Right lobe of liver (tissue), 6 donors: ENCODE measurements at regions not wholly inside any gene's neighbourhood (a gene's known extent, or its start where the extent isn't known, plus 50 kb on each side); places are given as distances from the start of the nearest gene placed in this dataset.
A peak's percentile ranks its signal among the peaks of the same experiment; 100 is the strongest.

Experiments
- ATAC-seq, 4 donors: fragments of 200-7000 bp; cut with Tn5 transposase; one replicate each; pipeline ENCODE4 v1.9.1; 2020; ENCODE audit warnings: mild to moderate bottlenecking in 4 of 4, moderate library complexity in 4 of 4
- DNase-seq, 3 donors: peaks; one replicate each; pipeline ENCODE4 v3.0.0-alpha.2; 2020
- H3K27ac ChIP-seq, 3 donors: fragments of 200-600 bp; one replicate each; pipeline ENCODE4 v1.8.0; 2022
- H3K27me3 ChIP-seq, 2 donors: fragments of 200-600 bp; one replicate each; pipeline ENCODE4 v1.8.0; 2022
- H3K36me3 ChIP-seq, 4 donors: fragments of 200-600 bp; sonication (generic) in 1 of 4; one replicate each; pipeline versions ENCODE4 v1.5.1 to v1.8.0; 2017 to 2022; ENCODE audit warnings: control low read depth in 1 of 4
- H3K4me1 ChIP-seq, 4 donors: fragments of 200-600 bp; sonication (generic) in 1 of 4; one replicate each; pipeline versions ENCODE4 v1.5.1 to v1.8.0; 2017 to 2022; ENCODE audit warnings: control low read depth in 1 of 4
- H3K4me3 ChIP-seq, 3 donors: fragments of 200-600 bp; one replicate each; pipeline ENCODE4 v1.8.0; 2022
- H3K9me3 ChIP-seq, 4 donors: fragments of 200-600 bp; sonication (generic) in 1 of 4; one replicate each; pipeline versions ENCODE4 v1.5.1 to v1.8.0; 2017 to 2022; ENCODE audit warnings: control low read depth in 1 of 4
- POLR2A ChIP-seq: fragments of 450-650 bp; IDR thresholded peaks from one replicate; pipeline ENCODE4 v1.6.1; 2017; ENCODE audit warnings: antibody characterized with exemption, mild to moderate bottlenecking
- WGBS: methylation state at CpG from one replicate; pipeline ENCODE4 v1.1.6; 2018; ENCODE audit warnings: low coverage, low lambda C conversion rate; ENCODE audit not compliant: insufficient coverage; ENCODE audit errors: missing lambda C conversion rate; 5-methylcytosine and 5-hydroxymethylcytosine counted together
- intact Hi-C, 2 donors: fragments of 100-400 bp; cut with DNase I; formaldehyde crosslinking; loops; one replicate each; pipeline versions ENCODE4 v1.11.2 to v1.14.1; 2022
- TF ChIP-seq, protein P1 (sequence below), 4 donors: fragments of 200-600 bp in 3 of 4; fragments of 450-650 bp in 1 of 4; IDR thresholded peaks; one replicate each; pipeline versions ENCODE4 v1.5.1 to v1.8.0; 2016 to 2022; ENCODE audit warnings: antibody characterized with exemption in 4 of 4, mild to moderate bottlenecking in 2 of 4
- donor health status: DM: no; HTN: yes; CAD: no.
- donor health status: DM: no; HTN: no; CAD: no.
- donor health status: DM: no; HTN: no; CAD: no.
- donor health status: DM: no; HTN: yes; CAD: no.
- donor health status: DM: no; HTN: yes; CAD: no.

DNA sequence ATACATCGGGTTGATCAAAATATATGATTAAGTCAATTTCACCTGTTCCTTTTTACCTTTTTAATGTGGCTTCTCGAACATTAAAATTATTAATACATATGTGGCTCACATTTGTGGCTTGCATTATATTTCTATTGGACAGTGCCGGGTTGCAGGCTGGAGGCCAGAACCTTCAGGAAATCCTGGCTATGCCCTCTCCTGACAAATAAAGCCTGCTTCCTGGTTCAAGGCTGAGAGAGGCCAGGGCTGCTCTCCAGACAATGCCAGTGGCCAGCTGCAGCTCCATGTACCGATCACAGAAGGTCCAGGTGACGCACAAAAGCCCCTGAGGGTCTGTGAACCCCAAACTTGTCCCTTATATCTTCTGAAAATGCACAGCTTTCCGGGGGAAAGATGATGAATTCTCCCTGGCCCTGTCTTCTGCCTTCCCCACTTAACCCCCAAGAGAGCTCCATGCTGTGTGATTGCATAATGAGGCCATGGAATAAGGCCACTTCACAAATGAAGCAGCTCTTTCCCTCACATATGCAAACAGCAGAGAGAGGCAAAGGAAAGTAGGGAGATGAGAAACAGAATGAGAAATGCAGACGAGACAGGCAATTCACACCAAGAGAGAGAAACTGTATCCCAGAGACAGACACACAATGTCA is 241.2 kb downstream of the BCOR start:
- H3K36me3 ChIP-seq, result no peaks in the 10 kb centered on the region
- DNase-seq (peak in 1 of 3 donors; percentile 46), ATAC-seq (peak; percentile 52 to 79 (median 68))
- TF ChIP-seq POLR2A, result no peak
- TF ChIP-seq, protein P1, sequence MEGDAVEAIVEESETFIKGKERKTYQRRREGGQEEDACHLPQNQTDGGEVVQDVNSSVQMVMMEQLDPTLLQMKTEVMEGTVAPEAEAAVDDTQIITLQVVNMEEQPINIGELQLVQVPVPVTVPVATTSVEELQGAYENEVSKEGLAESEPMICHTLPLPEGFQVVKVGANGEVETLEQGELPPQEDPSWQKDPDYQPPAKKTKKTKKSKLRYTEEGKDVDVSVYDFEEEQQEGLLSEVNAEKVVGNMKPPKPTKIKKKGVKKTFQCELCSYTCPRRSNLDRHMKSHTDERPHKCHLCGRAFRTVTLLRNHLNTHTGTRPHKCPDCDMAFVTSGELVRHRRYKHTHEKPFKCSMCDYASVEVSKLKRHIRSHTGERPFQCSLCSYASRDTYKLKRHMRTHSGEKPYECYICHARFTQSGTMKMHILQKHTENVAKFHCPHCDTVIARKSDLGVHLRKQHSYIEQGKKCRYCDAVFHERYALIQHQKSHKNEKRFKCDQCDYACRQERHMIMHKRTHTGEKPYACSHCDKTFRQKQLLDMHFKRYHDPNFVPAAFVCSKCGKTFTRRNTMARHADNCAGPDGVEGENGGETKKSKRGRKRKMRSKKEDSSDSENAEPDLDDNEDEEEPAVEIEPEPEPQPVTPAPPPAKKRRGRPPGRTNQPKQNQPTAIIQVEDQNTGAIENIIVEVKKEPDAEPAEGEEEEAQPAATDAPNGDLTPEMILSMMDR (IDR thresholded peaks at IDR 0.05), result no peak
- H3K4me3 ChIP-seq, result no peak overlapping the region
- no peak overlapping the region for H3K27ac ChIP-seq
- H3K4me1 ChIP-seq, result no peaks in the 10 kb centered on the region
- 45% methylated on average over 7 of the region's 7 CpGs for WGBS
- intact Hi-C loops, result no loop called here
- no peaks in the 10 kb centered on the region for H3K9me3 ChIP-seq
- no peaks in the 10 kb centered on the region for H3K27me3 ChIP-seq

DNA sequence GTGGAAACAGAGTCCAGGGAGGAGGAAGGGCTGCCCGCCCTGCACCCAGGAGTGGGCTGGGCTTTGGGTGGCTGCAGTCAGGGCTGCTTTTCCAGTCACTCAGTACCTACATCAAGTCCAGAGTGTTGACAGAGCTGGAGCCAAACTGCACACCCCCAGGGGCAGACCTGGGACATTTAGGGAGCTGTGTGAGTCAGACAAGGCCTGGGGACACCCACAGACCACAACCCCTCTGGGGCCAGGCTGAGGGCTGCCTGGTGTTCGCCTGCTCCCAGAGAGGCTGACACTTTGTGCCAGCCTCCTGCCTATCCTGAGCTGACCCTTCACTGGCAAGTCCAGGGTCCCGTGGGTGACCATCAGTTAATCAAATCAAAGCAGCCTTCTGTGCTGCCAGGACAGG is 240.0 kb downstream of the BCOR start:
- no peak for TF ChIP-seq POLR2A
- TF ChIP-seq, protein P1 (IDR thresholded peaks at IDR 0.05), result no peak
- Histone ChIP-seq H3K27me3 (no peaks in the 10 kb centered on the region), H3K27ac (no peak overlapping the region), H3K4me1 (no peaks in the 10 kb centered on the region), H3K4me3 (no peak overlapping the region), H3K36me3 (no peaks in the 10 kb centered on the region), H3K9me3 (no peaks in the 10 kb centered on the region)
- WGBS, result 100% methylated on average over 1 of the region's 3 CpGs
- no peak for ATAC-seq
- DNase-seq, result no peak
- intact Hi-C loops, result no loop called here

DNA sequence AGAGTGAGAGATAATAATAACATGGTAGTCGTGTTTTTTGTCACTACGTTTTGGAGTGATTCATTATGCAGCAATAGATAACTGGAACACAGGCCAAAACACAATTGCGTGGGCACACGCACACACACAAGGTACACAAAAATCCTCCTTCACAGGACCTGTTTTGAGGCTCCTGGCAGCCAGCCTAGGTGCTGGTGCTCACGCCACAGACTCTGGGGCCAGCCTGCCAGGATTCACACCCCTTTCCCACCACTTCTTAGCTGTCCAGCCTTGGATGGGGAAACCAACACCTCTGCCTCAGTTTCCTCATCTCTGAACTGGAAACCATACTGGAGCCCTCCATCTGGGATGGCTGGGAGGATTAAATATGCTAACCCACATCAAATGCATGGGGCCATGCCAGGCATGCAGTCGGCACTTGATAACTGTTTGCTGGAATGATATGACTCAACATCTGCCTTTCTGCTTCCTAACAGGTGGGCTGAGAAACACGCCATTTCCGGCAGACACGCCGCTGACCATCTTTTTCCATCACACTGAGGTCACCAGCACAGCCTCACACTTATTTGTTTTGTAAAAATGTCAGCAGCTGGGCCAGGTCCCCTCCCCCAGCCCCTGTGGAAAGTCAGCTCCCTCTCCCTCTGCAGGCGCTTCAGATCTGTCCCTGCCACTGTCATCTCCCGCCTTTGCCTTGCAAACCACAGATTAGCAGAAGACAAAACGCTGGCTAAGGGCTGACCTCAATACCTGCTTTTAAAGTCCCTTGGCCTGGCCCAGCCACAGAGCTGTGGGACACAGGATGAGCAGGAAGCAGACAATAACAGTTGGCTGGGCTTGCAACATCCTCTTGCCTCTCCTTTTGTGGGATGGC is 237.5 kb downstream of the BCOR start:
- 20% methylated on average over 12 of the region's 13 CpGs for WGBS
- H3K9me3 ChIP-seq, result no peaks in the 10 kb centered on the region
- intact Hi-C loops, result no loop called here
- no peak overlapping the region for H3K27ac ChIP-seq
- H3K4me1 ChIP-seq, result no peaks in the 10 kb centered on the region
- H3K36me3 ChIP-seq, result no peaks in the 10 kb centered on the region
- ATAC-seq (peak in 3 of 4 donors; percentile 28 to 62 (median 30)), DNase-seq (no peak)
- H3K27me3 ChIP-seq, result no peaks in the 10 kb centered on the region
- no peak overlapping the region for H3K4me3 ChIP-seq
- TF ChIP-seq POLR2A, result no peak
- TF ChIP-seq, protein P1 (IDR thresholded peaks at IDR 0.05), result no peak

DNA sequence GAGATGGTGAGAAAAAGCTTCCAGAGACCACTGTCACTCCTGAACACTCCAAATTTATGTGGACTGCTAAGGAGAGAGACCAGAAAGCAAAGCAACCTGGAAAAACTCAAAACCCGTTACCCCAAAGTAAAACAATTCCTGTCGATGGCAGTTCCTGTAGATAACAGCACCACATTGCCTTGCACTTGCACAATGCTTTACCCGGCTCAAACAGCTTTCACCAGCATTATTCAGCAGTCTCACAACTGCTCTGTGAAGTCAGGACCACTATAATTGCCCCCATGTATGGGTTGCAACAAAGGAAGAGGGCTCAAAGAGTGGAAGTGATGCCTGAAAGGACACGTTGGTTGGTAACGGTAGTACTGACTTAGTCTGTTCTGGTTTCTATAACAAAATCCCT is 234.8 kb downstream of the BCOR start:
- Histone ChIP-seq H3K4me1 (no peaks in the 10 kb centered on the region), H3K4me3 (no peak overlapping the region), H3K9me3 (no peaks in the 10 kb centered on the region), H3K27ac (no peak overlapping the region), H3K27me3 (no peaks in the 10 kb centered on the region), H3K36me3 (no peaks in the 10 kb centered on the region)
- DNase-seq (no peak), ATAC-seq (no peak)
- intact Hi-C loops, result no loop called here
- 58% methylated on average over 5 of the region's 5 CpGs for WGBS
- no peak for TF ChIP-seq POLR2A
- TF ChIP-seq, protein P1 (IDR thresholded peaks at IDR 0.05), result no peak
